Brain microvascular endothelial cell (primary cell): ENCODE measurements at regions not wholly inside any gene's neighbourhood (a gene's known extent, or its start where the extent isn't known, plus 50 kb on each side); places are given as distances from the start of the nearest gene placed in this dataset.

Experiments
- DNase-seq: peaks from one replicate; pipeline ENCODE4 v3.0.0-alpha.2; 2020
- H3K27ac ChIP-seq: fragments of 250-450 bp; sonication (Bioruptor Pico); 2 replicates; pipeline ENCODE4 v1.5.1; 2020; ENCODE audit warnings: mild to moderate bottlenecking, moderate library complexity
- H3K27me3 ChIP-seq: fragments of 250-450 bp; sonication (Bioruptor Pico); replicated peaks from 2 replicates; pipeline ENCODE4 v1.5.1; 2020; ENCODE audit warnings: mild to moderate bottlenecking
- H3K36me3 ChIP-seq: fragments of 250-450 bp; sonication (Bioruptor Pico); replicated peaks from 2 replicates; pipeline ENCODE4 v1.5.1; 2020; ENCODE audit warnings: mild to moderate bottlenecking
- H3K4me3 ChIP-seq: 2 replicates; pipeline ENCODE4 v1.5.1; 2011; ENCODE audit warnings: low read depth, mild to moderate bottlenecking, control low read depth, low read length, moderate library complexity
- in situ Hi-C: cut with HindIII; loops from 2 replicates; pipeline ENCODE4 v1.10.0; 2017; ENCODE audit warnings: low sequenced_read_pairs, low pct_ligation_motif_present
- TF ChIP-seq, protein P1 (sequence below): IDR thresholded peaks from 2 replicates; pipeline ENCODE4 v1.5.1; 2011; ENCODE audit warnings: low read depth, mild to moderate bottlenecking, moderate library complexity, low read length, control low read depth, inconsistent platforms; ENCODE audit errors: missing control alignments

DNA sequence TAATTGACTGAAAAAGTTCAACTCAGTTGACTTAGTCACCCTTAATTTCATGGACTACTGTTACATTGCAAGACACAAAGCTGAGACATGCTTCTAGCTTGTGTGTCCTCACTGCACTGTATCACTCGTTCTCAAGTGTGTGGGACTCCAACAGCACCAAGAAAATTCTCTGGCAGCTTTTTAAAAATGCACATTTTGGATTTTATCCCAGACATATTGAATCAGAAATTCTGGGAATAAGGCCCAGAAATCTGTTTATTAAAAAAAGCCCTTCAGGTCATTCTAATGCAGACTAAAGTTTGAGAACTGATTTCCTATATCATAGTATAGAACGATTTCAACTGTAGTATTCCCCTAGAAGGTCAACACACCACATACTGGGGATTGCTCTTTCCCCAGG is 1485.3 kb downstream of the PCDH9 start:
- Histone ChIP-seq H3K27me3 (no peaks in the 10 kb centered on the region), H3K27ac (no peak overlapping the region), H3K4me3 (no peak overlapping the region), H3K36me3 (no peaks in the 10 kb centered on the region)
- in situ Hi-C loops, result no loop called here
- TF ChIP-seq, protein P1, sequence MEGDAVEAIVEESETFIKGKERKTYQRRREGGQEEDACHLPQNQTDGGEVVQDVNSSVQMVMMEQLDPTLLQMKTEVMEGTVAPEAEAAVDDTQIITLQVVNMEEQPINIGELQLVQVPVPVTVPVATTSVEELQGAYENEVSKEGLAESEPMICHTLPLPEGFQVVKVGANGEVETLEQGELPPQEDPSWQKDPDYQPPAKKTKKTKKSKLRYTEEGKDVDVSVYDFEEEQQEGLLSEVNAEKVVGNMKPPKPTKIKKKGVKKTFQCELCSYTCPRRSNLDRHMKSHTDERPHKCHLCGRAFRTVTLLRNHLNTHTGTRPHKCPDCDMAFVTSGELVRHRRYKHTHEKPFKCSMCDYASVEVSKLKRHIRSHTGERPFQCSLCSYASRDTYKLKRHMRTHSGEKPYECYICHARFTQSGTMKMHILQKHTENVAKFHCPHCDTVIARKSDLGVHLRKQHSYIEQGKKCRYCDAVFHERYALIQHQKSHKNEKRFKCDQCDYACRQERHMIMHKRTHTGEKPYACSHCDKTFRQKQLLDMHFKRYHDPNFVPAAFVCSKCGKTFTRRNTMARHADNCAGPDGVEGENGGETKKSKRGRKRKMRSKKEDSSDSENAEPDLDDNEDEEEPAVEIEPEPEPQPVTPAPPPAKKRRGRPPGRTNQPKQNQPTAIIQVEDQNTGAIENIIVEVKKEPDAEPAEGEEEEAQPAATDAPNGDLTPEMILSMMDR, result no peak
- no peak for DNase-seq

DNA sequence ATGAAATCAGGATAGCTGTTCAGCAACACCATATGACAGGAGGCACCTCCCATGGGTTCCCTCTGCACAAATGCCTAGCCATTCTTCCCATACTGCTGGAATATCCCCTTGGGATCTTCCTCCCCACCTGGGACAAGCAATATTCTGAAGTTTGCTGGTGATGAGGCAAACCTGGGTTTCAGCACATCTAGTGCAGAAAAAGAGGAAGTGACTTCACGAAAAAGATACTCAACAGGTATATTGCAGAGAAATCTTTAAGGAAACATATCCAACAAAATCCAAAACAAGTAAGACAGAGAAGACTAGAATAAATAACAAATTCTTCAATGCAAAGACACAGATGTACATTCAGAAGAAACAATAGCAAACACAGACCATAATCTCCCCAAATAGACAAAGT is 1497.0 kb downstream of the PCDH9 start:
- in situ Hi-C loops, result no loop called here

DNA sequence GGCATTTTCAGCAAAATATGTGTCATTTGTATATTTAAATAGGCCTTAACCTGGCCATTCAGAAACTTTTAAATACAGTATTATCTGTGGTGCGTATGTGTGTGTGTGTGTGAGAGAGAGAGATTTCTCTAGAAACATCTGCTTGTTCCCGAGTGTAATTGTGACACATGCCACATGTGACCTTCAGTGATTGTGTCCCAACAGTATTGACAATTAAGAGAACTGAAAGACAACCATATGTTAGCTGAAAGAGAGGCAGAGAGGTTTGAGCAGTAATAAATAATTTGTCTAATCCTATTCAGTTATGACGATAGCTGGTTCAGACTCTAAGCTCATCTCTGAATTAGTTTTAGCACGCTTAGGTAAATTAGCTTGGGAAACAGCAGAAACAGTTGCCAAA is 1503.1 kb downstream of the PCDH9 start:
- H3K27ac ChIP-seq, result no peak overlapping the region
- H3K27me3 ChIP-seq, result no peaks in the 10 kb centered on the region
- in situ Hi-C loops, result no loop called here
- no peaks in the 10 kb centered on the region for H3K36me3 ChIP-seq
- DNase-seq, result no peak
- TF ChIP-seq, protein P1, result no peak
- no peak overlapping the region for H3K4me3 ChIP-seq

More for the DNA sequence above, 1497.0 kb downstream of the PCDH9 start:
- no peak overlapping the region for H3K4me3 ChIP-seq
- TF ChIP-seq, protein P1, result no peak
- no peak for DNase-seq
- H3K36me3 ChIP-seq, result no peaks in the 10 kb centered on the region
- no peaks in the 10 kb centered on the region for H3K27me3 ChIP-seq
- no peak overlapping the region for H3K27ac ChIP-seq

DNA sequence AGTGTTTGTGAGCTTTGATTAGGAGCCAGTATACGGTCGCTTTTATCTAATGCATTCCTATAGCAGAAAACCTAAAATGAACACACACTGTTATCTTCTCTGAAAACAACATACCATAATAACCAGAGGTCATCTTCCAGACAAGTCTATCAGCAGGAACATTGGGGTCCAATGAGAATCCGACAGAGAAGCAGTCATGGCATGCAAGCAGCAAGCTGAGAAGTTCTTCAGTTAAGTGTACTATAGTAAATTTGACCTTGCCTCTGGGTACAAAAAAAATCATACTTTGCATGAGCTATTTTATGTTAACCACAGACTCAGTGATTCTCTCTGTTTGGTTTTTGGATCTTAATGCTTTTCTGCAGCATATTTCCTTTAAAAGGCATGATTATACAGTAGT is 1505.1 kb downstream of the PCDH9 start:
- peak; percentile 94 for DNase-seq
- in situ Hi-C loops, result no loop called here
- TF ChIP-seq, protein P1, result no peak
- Histone ChIP-seq H3K27ac (peak overlapping the region; percentile 72), H3K36me3 (no peaks in the 10 kb centered on the region), H3K27me3 (no peaks in the 10 kb centered on the region), H3K4me3 (no peak overlapping the region)

- Histone ChIP-seq H3K4me3 (no peak overlapping the region), H3K27ac (peak overlapping the region; percentile 72), H3K27me3 (no peaks in the 10 kb centered on the region), H3K36me3 (no peaks in the 10 kb centered on the region)
- TF ChIP-seq, protein P1, result no peak
- peak; percentile 71 for DNase-seq
- in situ Hi-C loops, result no loop called here
These were observed 1505.9 kb downstream of the PCDH9 start for GRCh38 chr13:65724226-65724625.

DNA sequence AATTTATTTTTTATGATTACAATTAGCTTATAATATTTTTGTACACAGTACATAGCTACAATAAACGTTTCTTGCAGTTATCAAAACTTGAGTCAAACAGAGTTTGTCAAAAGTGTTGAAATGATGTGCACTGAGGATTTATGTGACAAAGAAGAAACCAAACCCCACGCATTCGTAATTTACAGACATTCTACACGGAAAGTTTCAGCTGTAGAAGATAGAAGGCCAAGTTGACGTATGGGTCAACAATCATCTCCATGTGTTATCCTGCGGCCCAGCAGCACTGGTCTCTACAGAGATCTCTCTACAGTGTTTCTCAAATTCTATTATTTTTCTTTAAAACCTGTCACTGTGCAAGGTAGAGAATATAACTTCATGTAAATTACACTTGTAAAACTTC is 1507.6 kb downstream of the PCDH9 start:
- DNase-seq, result no peak
- Histone ChIP-seq H3K27me3 (no peaks in the 10 kb centered on the region), H3K4me3 (no peak overlapping the region), H3K27ac (no peak overlapping the region), H3K36me3 (no peaks in the 10 kb centered on the region)
- in situ Hi-C loops, result no loop called here
- TF ChIP-seq, protein P1, result no peak
